IMR-90 (cell line): ENCODE measurements at regions not wholly inside any gene's neighbourhood (a gene's known extent, or its start where the extent isn't known, plus 50 kb on each side); places are given as distances from the start of the nearest gene placed in this dataset.

Experiments used
- ATAC-seq: fragments of 200-7000 bp; cut with Tn5 transposase; 2 replicates; pipeline ENCODE4 v1.9.1; 2020; ENCODE audit warnings: low read depth, mild to moderate bottlenecking, moderate library complexity
- BruUV-seq: library from RNA; stranded (reverse); fragments of 400-500 nt; replicated peaks from 2 replicates; lab custom pipeline; 2021; lab: Mats Ljungman, UMichigan
- CTCF ChIA-PET: fragments of 300-600 bp; formaldehyde crosslinking; extraction: SDS; loops from one replicate; lab custom pipeline; 2021; ENCODE audit warnings: antibody characterized with exemption; lab: Yijun Ruan, JAX
- POLR2A ChIA-PET: fragments of 300-600 bp; sonication (Branson Sonifier 250); formaldehyde crosslinking; loops from one replicate; lab custom pipeline; 2022; ENCODE audit warnings: antibody characterized with exemption; ENCODE audit not compliant: unreplicated experiment; lab: Charles Lee
- DNase-seq: peaks from one replicate; pipeline ENCODE4 v3.0.0; 2013
- H2AFZ ChIP-seq: replicated peaks from 2 replicates; pipeline ENCODE3; 2013; ENCODE audit warnings: low read length, mild to moderate bottlenecking; ENCODE audit not compliant: poor library complexity
- H2AK5ac ChIP-seq: 2 replicates; pipeline ENCODE4 v1.6.1; 2013; ENCODE audit warnings: low read depth, low read length, inconsistent platforms
- H2AK9ac ChIP-seq: replicated peaks from 2 replicates; pipeline ENCODE3; 2013; ENCODE audit warnings: mild to moderate bottlenecking, low read depth, low read length, moderate library complexity; ENCODE audit not compliant: poor library complexity
- H2BK120ac ChIP-seq: 2 replicates; pipeline ENCODE4 v1.6.1; 2013; ENCODE audit warnings: low read depth, low read length, inconsistent platforms
- H2BK15ac ChIP-seq: 3 replicates; pipeline ENCODE4 v1.6.1; 2013; ENCODE audit warnings: low read depth, low read length, inconsistent platforms
- H2BK20ac ChIP-seq: 2 replicates; pipeline ENCODE4 v1.6.1; 2013; ENCODE audit warnings: low read depth, mild to moderate bottlenecking, inconsistent platforms, low read length, moderate library complexity
- H2BK5ac ChIP-seq: 2 replicates; pipeline ENCODE4 v1.6.1; 2013; ENCODE audit warnings: mild to moderate bottlenecking, low read depth, low read length, inconsistent platforms; ENCODE audit not compliant: poor library complexity, severe bottlenecking
- H3K14ac ChIP-seq: replicated peaks from 2 replicates; pipeline ENCODE4 v1.6.1; 2013; ENCODE audit warnings: low read depth, low read length, inconsistent platforms
- H3K18ac ChIP-seq: 2 replicates; pipeline ENCODE4 v1.6.1; 2013; ENCODE audit warnings: low read depth, low read length, control low read depth
- H3K23ac ChIP-seq: 2 replicates; pipeline ENCODE4 v1.6.1; 2013; ENCODE audit warnings: low read depth, low read length, inconsistent platforms
- H3K27ac ChIP-seq: 2 replicates; pipeline ENCODE4 v1.5.1; 2013; ENCODE audit warnings: mild to moderate bottlenecking, control low read depth, low read length; ENCODE audit not compliant: insufficient read depth
- H3K27me3 ChIP-seq: 2 replicates; pipeline ENCODE4 v1.6.1; 2013; ENCODE audit warnings: low read length; ENCODE audit not compliant: control insufficient read depth, insufficient read depth
- H3K36me3 ChIP-seq: 2 replicates; pipeline ENCODE4 v1.6.1; 2013; ENCODE audit warnings: low read length, mixed read lengths; ENCODE audit not compliant: control insufficient read depth, insufficient read depth
- H3K4ac ChIP-seq: 2 replicates; pipeline ENCODE4 v1.6.1; 2013; ENCODE audit warnings: low read depth, low read length, inconsistent platforms
- H3K4me1 ChIP-seq: 2 replicates; pipeline ENCODE4 v1.6.1; 2013; ENCODE audit warnings: low read length, mixed read lengths; ENCODE audit not compliant: control insufficient read depth, insufficient read depth
- H3K4me2 ChIP-seq: 2 replicates; pipeline ENCODE4 v1.6.1; 2013; ENCODE audit warnings: low read depth, mild to moderate bottlenecking, control low read depth, low read length, moderate library complexity
- H3K4me3 ChIP-seq: 2 replicates; pipeline ENCODE4 v1.5.1; 2013; ENCODE audit warnings: low read depth, mild to moderate bottlenecking, control low read depth, low read length, moderate library complexity; ENCODE audit not compliant: insufficient read depth
- H3K56ac ChIP-seq: 2 replicates; pipeline ENCODE4 v1.6.1; 2013; ENCODE audit warnings: low read length, inconsistent platforms; ENCODE audit not compliant: insufficient read depth; ENCODE audit errors: extremely low read depth
- H3K79me1 ChIP-seq, 2 experiments: 2 replicates each; pipeline ENCODE4 v1.6.1; 2013; ENCODE audit warnings: low read length in 2 of 2, inconsistent platforms in 1 of 2, low read depth in 1 of 2
- H3K9ac ChIP-seq: 2 replicates; pipeline ENCODE4 v1.6.1; 2013; ENCODE audit warnings: low read depth, low read length, control low read depth
- H3K9me1 ChIP-seq: 2 replicates; pipeline ENCODE4 v1.6.1; 2013; ENCODE audit warnings: low read length, inconsistent platforms; ENCODE audit not compliant: insufficient read depth
- H3K9me3 ChIP-seq: 2 replicates; pipeline ENCODE4 v1.6.1; 2013; ENCODE audit warnings: low read length; ENCODE audit not compliant: control insufficient read depth, insufficient read depth
- H4K20me1 ChIP-seq: 2 replicates; pipeline ENCODE4 v1.6.1; 2013; ENCODE audit warnings: low read length, inconsistent platforms; ENCODE audit not compliant: insufficient read depth
- H4K5ac ChIP-seq: 2 replicates; pipeline ENCODE4 v1.6.1; 2013; ENCODE audit warnings: mild to moderate bottlenecking, low read depth, low read length, control low read depth
- H4K8ac ChIP-seq, 2 experiments: 2 replicates each; pipeline ENCODE4 v1.6.1; 2013; ENCODE audit warnings: low read depth in 2 of 2, low read length in 2 of 2, control low read depth in 1 of 2, inconsistent platforms in 1 of 2
- H4K91ac ChIP-seq: 2 replicates; pipeline ENCODE4 v1.6.1; 2013; ENCODE audit warnings: low read depth, low read length, inconsistent platforms; ENCODE audit not compliant: insufficient read depth
- BHLHE40 ChIP-seq: fragments of 150-350 bp; IDR thresholded peaks from 2 replicates; pipeline ENCODE4 v1.6.1; 2016; ENCODE audit warnings: mild to moderate bottlenecking, low read depth, low read length
- CHD1 ChIP-seq: IDR thresholded peaks from 2 replicates; pipeline ENCODE4 v1.6.1; 2012; ENCODE audit warnings: low read depth, low read length, improper control_type of control experiment
- FOS ChIP-seq: fragments of 150-350 bp; IDR thresholded peaks from 2 replicates; pipeline ENCODE4 v1.6.1; 2016; ENCODE audit warnings: low read depth, low read length
- MAFK ChIP-seq: IDR thresholded peaks from 2 replicates; pipeline ENCODE4 v1.6.1; 2012; ENCODE audit warnings: low read depth, low read length, improper control_type of control experiment
- MAZ ChIP-seq: IDR thresholded peaks from 2 replicates; pipeline ENCODE4 v1.6.1; 2012; ENCODE audit warnings: low read depth, mild to moderate bottlenecking, low read length, improper control_type of control experiment, moderate library complexity, borderline replicate concordance
- MXI1 ChIP-seq: IDR thresholded peaks from 2 replicates; pipeline ENCODE4 v1.6.1; 2012; ENCODE audit warnings: low read depth, mild to moderate bottlenecking, low read length, moderate library complexity, borderline replicate concordance
- NFE2L2 ChIP-seq: fragments of 150-350 bp; IDR thresholded peaks from 2 replicates; pipeline ENCODE4 v1.6.1; 2016; ENCODE audit warnings: low read depth, mild to moderate bottlenecking, low read length
- POLR2A ChIP-seq: IDR thresholded peaks from 2 replicates; pipeline ENCODE4 v1.6.1; 2012; ENCODE audit warnings: mild to moderate bottlenecking, low read depth, low read length
- RAD21 ChIP-seq: IDR thresholded peaks from 2 replicates; pipeline ENCODE4 v1.6.1; 2012; ENCODE audit warnings: low read length, improper control_type of control experiment
- RCOR1 ChIP-seq: IDR thresholded peaks from 2 replicates; pipeline ENCODE4 v1.6.1; 2012; ENCODE audit warnings: mild to moderate bottlenecking, low read length, improper control_type of control experiment; ENCODE audit not compliant: insufficient replicate concordance
- RFX5 ChIP-seq: IDR thresholded peaks from 2 replicates; pipeline ENCODE4 v1.8.0; 2012; ENCODE audit warnings: low read depth, mild to moderate bottlenecking, low read length, moderate library complexity
- SMC3 ChIP-seq: fragments of 150-350 bp; IDR thresholded peaks from 2 replicates; pipeline ENCODE4 v1.6.1; 2016; ENCODE audit warnings: low read depth, mild to moderate bottlenecking, antibody characterized with exemption, low read length, moderate library complexity
- WGBS, 2 experiments: methylation state at CpG; one replicate each; pipeline versions ENCODE4 v1.1.5 to v1.1.7; 2013; ENCODE audit warnings: missing lambda C conversion rate in 2 of 2; ENCODE audit not compliant: insufficient read length in 1 of 2; ENCODE audit errors: extremely low coverage in 2 of 2; 5-methylcytosine and 5-hydroxymethylcytosine counted together
- dilution Hi-C: fragments of 300-500 bp; cut with HindIII; formaldehyde crosslinking; loops from one replicate; pipeline ENCODE4 v1.14.3; 2018; ENCODE audit warnings: low sequenced_read_pairs; ENCODE audit not compliant: unreplicated experiment
- in situ Hi-C: fragments of 300-500 bp; cut with MboI; formaldehyde crosslinking; loops from 3 replicates; pipeline ENCODE4 v1.14.3; 2019; ENCODE audit warnings: low sequenced_read_pairs, inconsistent platforms, mixed read lengths
- intact Hi-C: fragments of 100-400 bp; cut with micrococcal nuclease; formaldehyde crosslinking; loops from 2 replicates; pipeline ENCODE4 v1.10.0; 2022
- TF ChIP-seq, protein P1 (sequence below): fragments of 150-350 bp; IDR thresholded peaks from 2 replicates; pipeline ENCODE4 v1.6.1; 2016; ENCODE audit warnings: low read depth, mild to moderate bottlenecking, low read length, moderate library complexity, borderline replicate concordance
- TF ChIP-seq, protein P2 (sequence below): fragments of 150-350 bp; IDR thresholded peaks from 2 replicates; pipeline ENCODE4 v1.6.1; 2017; ENCODE audit warnings: mild to moderate bottlenecking, antibody characterized with exemption, low read length, low read depth

DNA sequence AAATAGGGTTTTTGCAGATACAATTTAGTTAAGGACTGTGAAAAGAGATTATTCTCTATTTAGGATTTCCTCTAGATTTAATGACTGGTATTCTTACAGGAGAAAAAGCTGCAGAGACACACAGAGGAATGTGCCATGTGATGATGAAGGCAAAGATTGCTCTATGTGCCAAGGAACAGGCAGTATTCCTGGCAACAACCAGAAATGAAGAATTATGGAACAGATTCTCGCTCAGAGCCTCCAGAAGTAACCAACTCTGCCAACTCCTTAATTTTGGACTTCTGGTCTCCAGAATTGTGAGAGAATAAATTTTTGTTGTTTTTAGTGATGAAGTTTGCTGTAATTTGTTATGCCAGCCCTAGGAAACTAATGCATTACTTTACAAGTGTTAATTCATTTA lies 307.6 kb upstream of the SEMA3A start:
- CTCF ChIA-PET: no interaction called here
- Histone ChIP-seq H4K91ac (no peak overlapping the region), H3K4me3 (no peak overlapping the region), H3K56ac (no peak overlapping the region), H3K27ac (no peak overlapping the region), H4K8ac (no peak overlapping the region), H3K27me3 (no peaks in the 10 kb centered on the region), H3K18ac (no peak overlapping the region), H3K4ac (no peak overlapping the region), H2BK120ac (no peak overlapping the region), H3K79me1 (no peaks in the 10 kb centered on the region), H4K5ac (no peak overlapping the region), H3K9me3 (no peaks in the 10 kb centered on the region), H2AK9ac (no peak overlapping the region), H2AFZ (no peak overlapping the region), H3K23ac (no peak overlapping the region), H3K9ac (no peak overlapping the region), H3K4me2 (no peak overlapping the region), H3K14ac (no peak overlapping the region), H2BK5ac (no peak overlapping the region), H4K20me1 (no peaks in the 10 kb centered on the region), H2BK20ac (no peak overlapping the region), H2BK15ac (no peak overlapping the region), H3K4me1 (peaks cover 2% of the 10 kb centered on the region), H3K36me3 (no peaks in the 10 kb centered on the region), H2AK5ac (no peak overlapping the region), H3K9me1 (no peaks in the 10 kb centered on the region)
- intact Hi-C loops: no loop called here
- DNase-seq: no peak
- WGBS, 2 experiments: no CpG with 5 or more reads among the region's 1 CpG
- in situ Hi-C loops: no loop called here
- no TSS peak for BruUV-seq
- no peak for ATAC-seq
- POLR2A ChIA-PET: no interaction called here
- dilution Hi-C loops: no loop called here
- TF ChIP-seq MAFK (no peak), FOS (no peak), RAD21 (no peak), MXI1 (no peak), MAZ (no peak), BHLHE40 (no peak), NFE2L2 (no peak), RFX5 (no peak), CHD1 (no peak), RCOR1 (no peak), POLR2A (no peak), SMC3 (no peak)
- TF ChIP-seq, protein P1, sequence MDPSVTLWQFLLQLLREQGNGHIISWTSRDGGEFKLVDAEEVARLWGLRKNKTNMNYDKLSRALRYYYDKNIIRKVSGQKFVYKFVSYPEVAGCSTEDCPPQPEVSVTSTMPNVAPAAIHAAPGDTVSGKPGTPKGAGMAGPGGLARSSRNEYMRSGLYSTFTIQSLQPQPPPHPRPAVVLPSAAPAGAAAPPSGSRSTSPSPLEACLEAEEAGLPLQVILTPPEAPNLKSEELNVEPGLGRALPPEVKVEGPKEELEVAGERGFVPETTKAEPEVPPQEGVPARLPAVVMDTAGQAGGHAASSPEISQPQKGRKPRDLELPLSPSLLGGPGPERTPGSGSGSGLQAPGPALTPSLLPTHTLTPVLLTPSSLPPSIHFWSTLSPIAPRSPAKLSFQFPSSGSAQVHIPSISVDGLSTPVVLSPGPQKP: no peak
- TF ChIP-seq, protein P2, sequence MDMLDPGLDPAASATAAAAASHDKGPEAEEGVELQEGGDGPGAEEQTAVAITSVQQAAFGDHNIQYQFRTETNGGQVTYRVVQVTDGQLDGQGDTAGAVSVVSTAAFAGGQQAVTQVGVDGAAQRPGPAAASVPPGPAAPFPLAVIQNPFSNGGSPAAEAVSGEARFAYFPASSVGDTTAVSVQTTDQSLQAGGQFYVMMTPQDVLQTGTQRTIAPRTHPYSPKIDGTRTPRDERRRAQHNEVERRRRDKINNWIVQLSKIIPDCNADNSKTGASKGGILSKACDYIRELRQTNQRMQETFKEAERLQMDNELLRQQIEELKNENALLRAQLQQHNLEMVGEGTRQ: no peak
